Stimulated activated CD4-positive, alpha-beta T cell treated with anti-CD3 and anti-CD28 coated beads, Interleukin-2, amount 100 ng/mL, for 48 hours (primary cell): ENCODE measurements at regions not wholly inside any gene's neighbourhood (a gene's known extent, or its start where the extent isn't known, plus 50 kb on each side); places are given as distances from the start of the nearest gene placed in this dataset.
"Not testable (repeated sequence)": the region's sequence is repeated elsewhere in the genome, so short reads cannot be mapped to it uniquely, and the experiment has no call there.

Experiments
- DNase-seq, 2 donors: peaks; one replicate each; pipeline ENCODE4 v3.0.0-alpha.2; 2020

GRCh38 chr4:101415962-101416361 lies 68.6 kb upstream of the PPP3CA start:
- DNase-seq: no peak

GRCh38 chr4:101414496-101414895 lies 67.2 kb upstream of the PPP3CA start:
- DNase-seq: no peak

- DNase-seq: no peak
Observed at GRCh38 chr4:101411926-101412325, 64.6 kb upstream of the PPP3CA start.

- DNase-seq: not testable (repeated sequence)
Observed at GRCh38 chr4:101411281-101411910, 64.1 kb upstream of the PPP3CA start.

GRCh38 chr4:101400096-101400495 lies 52.8 kb upstream of the PPP3CA start:
- no peak for DNase-seq

- DNase-seq: no peak
Observed at GRCh38 chr4:101398807-101399206, 51.5 kb upstream of the PPP3CA start.
